Inflammatory macrophage treated with lipopolysaccharide for 4 hours (primary cell): ENCODE measurements at regions not wholly inside any gene's neighbourhood (a gene's known extent, or its start where the extent isn't known, plus 50 kb on each side); places are given as distances from the start of the nearest gene placed in this dataset.

Experiments used
- DNase-seq: peaks from one replicate; pipeline ENCODE4 v3.0.0-alpha.2; 2020

- DNase-seq: no peak
Observed at GRCh38 chr21:17869115-17869514, 50.0 kb upstream of the C21orf91 start.
